ENCODE measurements at regions not wholly inside any gene's neighbourhood (a gene's known extent, or its start where the extent isn't known, plus 50 kb on each side); places are given as distances from the start of the nearest gene placed in this dataset.

DNA sequence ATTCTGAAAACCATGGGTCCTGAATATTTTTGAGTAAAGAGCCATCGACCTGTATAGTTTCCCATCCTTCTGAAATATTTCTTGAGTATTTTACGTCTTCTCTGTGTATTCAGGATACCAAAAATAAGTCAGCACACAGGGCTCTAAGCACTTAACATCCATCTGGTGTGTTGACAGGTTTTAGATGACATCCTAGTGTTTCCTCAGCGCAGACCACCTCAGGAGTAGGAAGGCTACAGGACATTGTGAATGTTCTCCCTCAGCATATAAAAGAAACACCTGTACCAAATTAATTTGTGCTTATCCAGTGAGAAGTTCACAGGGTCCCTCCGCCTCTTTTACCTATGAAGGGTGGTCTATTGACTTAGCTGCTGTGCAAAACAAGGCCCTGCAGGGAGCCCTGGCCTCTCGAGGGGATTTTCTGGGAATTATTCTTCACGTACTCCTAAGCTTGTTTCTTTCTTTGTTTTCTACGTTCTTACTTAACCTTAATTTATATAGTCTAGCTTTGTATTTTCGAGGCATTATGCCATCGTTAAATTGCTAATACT, 241.8 kb downstream of the FBXO8 start:
- no peak overlapping the region for H3K27ac ChIP-seq
- intact Hi-C loops (cut with DNase I; ENCODE audit: low total_unique reads) = no loop called here

DNA sequence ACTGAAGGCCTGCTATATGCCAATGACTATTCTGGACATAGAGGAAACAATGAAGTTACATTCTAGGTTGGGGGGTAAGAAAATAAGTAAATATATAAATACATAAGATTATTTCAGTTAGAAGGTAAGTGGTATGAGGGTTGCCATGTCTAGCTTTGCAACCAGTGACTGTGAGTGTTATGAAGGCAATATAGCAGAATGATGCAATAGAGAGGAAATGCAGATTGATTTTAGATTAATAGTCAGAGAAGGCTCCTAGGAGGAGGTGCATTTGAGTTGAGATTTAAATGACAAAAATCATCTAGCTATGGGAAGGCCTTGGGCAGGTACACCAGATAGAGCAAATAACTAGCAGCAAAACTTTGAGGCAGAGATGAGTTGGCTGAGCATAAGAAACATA, 243.2 kb downstream of the FBXO8 start:
- intact Hi-C loops (cut with DNase I; ENCODE audit: low total_unique reads) (no loop called here), in situ Hi-C loops (cut with MboI; ENCODE audit: low pct_ligation_motif_present in 1 of 4, low pct_unique_long_range_greater_than_20kb in 1 of 4, low sequenced_read_pairs in 3 of 4) (no loop called here)
- no peaks in the 10 kb centered on the region for H3K9me3 ChIP-seq
- no peaks in the 10 kb centered on the region for H3K4me1 ChIP-seq
- no peaks in the 10 kb centered on the region for H3K27me3 ChIP-seq
- H3K4me3 ChIP-seq = no peak overlapping the region
- TF ChIP-seq EP300 (IDR thresholded peaks at IDR 0.05; ENCODE audit: low read depth) (no peak), POLR2AphosphoS5 (IDR thresholded peaks at IDR 0.05) (no peak), POLR2A (IDR thresholded peaks at IDR 0.05) (no peak)
- TF ChIP-seq, protein P1, sequence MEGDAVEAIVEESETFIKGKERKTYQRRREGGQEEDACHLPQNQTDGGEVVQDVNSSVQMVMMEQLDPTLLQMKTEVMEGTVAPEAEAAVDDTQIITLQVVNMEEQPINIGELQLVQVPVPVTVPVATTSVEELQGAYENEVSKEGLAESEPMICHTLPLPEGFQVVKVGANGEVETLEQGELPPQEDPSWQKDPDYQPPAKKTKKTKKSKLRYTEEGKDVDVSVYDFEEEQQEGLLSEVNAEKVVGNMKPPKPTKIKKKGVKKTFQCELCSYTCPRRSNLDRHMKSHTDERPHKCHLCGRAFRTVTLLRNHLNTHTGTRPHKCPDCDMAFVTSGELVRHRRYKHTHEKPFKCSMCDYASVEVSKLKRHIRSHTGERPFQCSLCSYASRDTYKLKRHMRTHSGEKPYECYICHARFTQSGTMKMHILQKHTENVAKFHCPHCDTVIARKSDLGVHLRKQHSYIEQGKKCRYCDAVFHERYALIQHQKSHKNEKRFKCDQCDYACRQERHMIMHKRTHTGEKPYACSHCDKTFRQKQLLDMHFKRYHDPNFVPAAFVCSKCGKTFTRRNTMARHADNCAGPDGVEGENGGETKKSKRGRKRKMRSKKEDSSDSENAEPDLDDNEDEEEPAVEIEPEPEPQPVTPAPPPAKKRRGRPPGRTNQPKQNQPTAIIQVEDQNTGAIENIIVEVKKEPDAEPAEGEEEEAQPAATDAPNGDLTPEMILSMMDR (IDR thresholded peaks at IDR 0.05) = no peak
- DNase-seq = no peak
- H3K27ac ChIP-seq = no peak overlapping the region
- H3K36me3 ChIP-seq = no peaks in the 10 kb centered on the region

More for the DNA sequence above, 241.8 kb downstream of the FBXO8 start:
- TF ChIP-seq EP300 (IDR thresholded peaks at IDR 0.05; ENCODE audit: low read depth) (no peak), POLR2AphosphoS5 (IDR thresholded peaks at IDR 0.05) (no peak), POLR2A (IDR thresholded peaks at IDR 0.05) (no peak)
- TF ChIP-seq, protein P1 (IDR thresholded peaks at IDR 0.05) = no peak
- Histone ChIP-seq H3K4me3 (no peak overlapping the region), H3K36me3 (no peaks in the 10 kb centered on the region), H3K9me3 (no peaks in the 10 kb centered on the region), H3K4me1 (no peaks in the 10 kb centered on the region), H3K27me3 (no peaks in the 10 kb centered on the region)
- no peak for DNase-seq
- 46 to 47% methylated on average over 9 of the region's 9 CpGs for WGBS, 2 donors (ENCODE audit: low coverage in 1 of 2)
- in situ Hi-C loops (cut with MboI; ENCODE audit: low pct_ligation_motif_present in 1 of 4, low pct_unique_long_range_greater_than_20kb in 1 of 4, low sequenced_read_pairs in 3 of 4) = no loop called here

DNA sequence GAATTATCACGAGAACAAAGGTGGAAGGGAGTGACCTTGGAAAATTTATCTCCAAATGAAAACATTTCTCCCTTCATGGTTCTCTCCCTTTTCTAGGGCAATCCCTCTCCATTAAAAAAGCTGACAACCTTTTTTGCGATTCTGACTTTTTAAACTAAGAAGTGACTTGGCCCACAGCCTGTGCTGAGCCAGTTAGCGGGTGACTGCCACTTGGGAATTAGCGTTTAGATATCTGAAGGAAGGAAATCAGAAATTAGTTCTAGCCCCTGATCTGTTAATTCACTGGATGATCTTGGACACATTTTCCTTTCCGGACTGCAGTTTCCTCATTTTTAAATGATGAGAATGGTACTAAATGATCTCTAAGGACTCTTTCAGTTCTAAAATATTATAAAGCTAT, 245.0 kb downstream of the FBXO8 start:
- no peaks in the 10 kb centered on the region for H3K36me3 ChIP-seq
- H3K27ac ChIP-seq = no peak overlapping the region
- WGBS, 2 donors (ENCODE audit: low coverage in 1 of 2) = 80 to 82% methylated on average over 2 to 5 of the region's 5 CpGs
- intact Hi-C loops (cut with DNase I; ENCODE audit: low total_unique reads) = no loop called here
- no peak for DNase-seq
- H3K4me3 ChIP-seq = no peak overlapping the region
- in situ Hi-C loops (cut with MboI; ENCODE audit: low pct_ligation_motif_present in 1 of 4, low pct_unique_long_range_greater_than_20kb in 1 of 4, low sequenced_read_pairs in 3 of 4) = no loop called here
- TF ChIP-seq POLR2A (IDR thresholded peaks at IDR 0.05) (no peak), POLR2AphosphoS5 (IDR thresholded peaks at IDR 0.05) (no peak), EP300 (IDR thresholded peaks at IDR 0.05; ENCODE audit: low read depth) (no peak)
- TF ChIP-seq, protein P1 (IDR thresholded peaks at IDR 0.05) = no peak
- H3K27me3 ChIP-seq = no peaks in the 10 kb centered on the region
- no peaks in the 10 kb centered on the region for H3K4me1 ChIP-seq
- H3K9me3 ChIP-seq = no peaks in the 10 kb centered on the region

DNA sequence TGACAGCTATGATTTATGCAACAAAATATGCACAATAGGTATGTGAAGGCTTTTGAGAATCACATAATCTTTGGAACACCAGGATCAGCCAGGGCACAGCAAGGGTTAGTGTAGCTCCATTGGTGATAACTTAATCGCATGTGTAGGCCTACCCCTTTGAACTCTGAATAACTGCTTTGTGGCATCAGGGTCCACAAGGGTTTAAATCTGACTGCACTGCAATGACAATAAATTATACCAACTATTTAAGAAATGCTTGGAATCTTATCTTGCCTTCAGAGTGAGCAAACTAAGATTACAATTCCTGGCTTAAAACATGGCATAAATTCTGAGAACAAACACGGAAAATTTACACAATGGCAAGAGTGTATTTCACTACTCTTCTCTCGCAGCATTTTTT, 245.8 kb downstream of the FBXO8 start:
- WGBS, 2 donors (ENCODE audit: low coverage in 1 of 2) = 40 to 55% methylated on average over 3 of the region's 3 CpGs
- no peak overlapping the region for H3K27ac ChIP-seq
- H3K4me1 ChIP-seq = no peaks in the 10 kb centered on the region

More for the DNA sequence above, 245.8 kb downstream of the FBXO8 start:
- intact Hi-C loops (cut with DNase I; ENCODE audit: low total_unique reads) (no loop called here), in situ Hi-C loops (cut with MboI; ENCODE audit: low pct_ligation_motif_present in 1 of 4, low pct_unique_long_range_greater_than_20kb in 1 of 4, low sequenced_read_pairs in 3 of 4) (no loop called here)
- DNase-seq = no peak
- H3K36me3 ChIP-seq = no peaks in the 10 kb centered on the region
- no peaks in the 10 kb centered on the region for H3K9me3 ChIP-seq
- H3K27me3 ChIP-seq = no peaks in the 10 kb centered on the region
- TF ChIP-seq POLR2AphosphoS5 (IDR thresholded peaks at IDR 0.05) (no peak), EP300 (IDR thresholded peaks at IDR 0.05; ENCODE audit: low read depth) (no peak), POLR2A (IDR thresholded peaks at IDR 0.05) (no peak)
- TF ChIP-seq, protein P1 (IDR thresholded peaks at IDR 0.05) = no peak
- no peak overlapping the region for H3K4me3 ChIP-seq

Data from transverse colon (tissue), 4 donors.